SK-N-SH treated with all-trans-retinoic acid at 6 μM for 48 hours (cell line): ENCODE measurements at regions not wholly inside any gene's neighbourhood (a gene's known extent, or its start where the extent isn't known, plus 50 kb on each side); places are given as distances from the start of the nearest gene placed in this dataset.

Experiments used
- ATAC-seq: fragments of 200-7000 bp; cut with Tn5 transposase; 3 replicates; pipeline ENCODE4 v1.9.1; 2020; ENCODE audit warnings: mild to moderate bottlenecking, moderate library complexity
- ARNTL ChIP-seq: fragments of 450-650 bp; formaldehyde crosslinking; IDR thresholded peaks from 2 replicates; pipeline ENCODE4 v1.5.0; 2020; ENCODE audit warnings: low read depth, mild to moderate bottlenecking, moderate library complexity, borderline replicate concordance
- CSDC2 ChIP-seq: fragments of 250-450 bp; sonication (Bioruptor Pico); IDR thresholded peaks from 2 replicates; pipeline ENCODE4 v1.5.0; 2020; ENCODE audit warnings: mild to moderate bottlenecking, moderate library complexity
- ESRRG ChIP-seq: fragments of 250-450 bp; sonication (Bioruptor Pico); IDR thresholded peaks from 2 replicates; pipeline ENCODE4 v1.6.1; 2021; ENCODE audit warnings: mild to moderate bottlenecking
- GLIS3 ChIP-seq: fragments of 250-450 bp; sonication (Bioruptor Pico); IDR thresholded peaks from 2 replicates; pipeline ENCODE4 v1.5.0; 2020; ENCODE audit warnings: mild to moderate bottlenecking, moderate library complexity
- ISL1 ChIP-seq: fragments of 250-450 bp; sonication (Bioruptor Pico); IDR thresholded peaks from 2 replicates; pipeline ENCODE4 v2.1.2; 2022; ENCODE audit warnings: mild to moderate bottlenecking, moderate library complexity
- OSR1 ChIP-seq: fragments of 250-450 bp; sonication (Bioruptor Pico); IDR thresholded peaks from 2 replicates; pipeline ENCODE4 v1.8.0; 2022; ENCODE audit warnings: moderate library complexity, mild to moderate bottlenecking, inconsistent platforms
- RARB ChIP-seq: fragments of 250-450 bp; sonication (Bioruptor Pico); IDR thresholded peaks from 2 replicates; pipeline ENCODE4 v1.8.0; 2021; ENCODE audit warnings: mild to moderate bottlenecking, moderate library complexity
- SNAI2 ChIP-seq: fragments of 250-450 bp; sonication (Bioruptor Pico); IDR thresholded peaks from 2 replicates; pipeline ENCODE4 v1.5.0; 2020; ENCODE audit warnings: mild to moderate bottlenecking, moderate library complexity
- TOX ChIP-seq: fragments of 250-450 bp; sonication (Bioruptor Pico); IDR thresholded peaks from 2 replicates; pipeline ENCODE4 v1.8.0; 2021; ENCODE audit warnings: mild to moderate bottlenecking, moderate library complexity, borderline replicate concordance
- ZC3H10 ChIP-seq: fragments of 250-450 bp; sonication (Bioruptor Pico); IDR thresholded peaks from 2 replicates; pipeline ENCODE4 v1.5.1; 2021; ENCODE audit warnings: mild to moderate bottlenecking, moderate library complexity
- ZFP3 ChIP-seq: fragments of 250-450 bp; sonication (Bioruptor Pico); IDR thresholded peaks from 2 replicates; pipeline ENCODE4 v1.5.0; 2020; ENCODE audit warnings: mild to moderate bottlenecking, moderate library complexity
- ZFP30 ChIP-seq: fragments of 450-650 bp; formaldehyde crosslinking; IDR thresholded peaks from 2 replicates; pipeline ENCODE4 v1.5.0; 2022; ENCODE audit warnings: mild to moderate bottlenecking, moderate library complexity
- ZNF70 ChIP-seq: fragments of 450-650 bp; formaldehyde crosslinking; IDR thresholded peaks from 2 replicates; pipeline ENCODE4 v1.5.0; 2020; ENCODE audit warnings: mild to moderate bottlenecking, moderate library complexity
- ZNF8 ChIP-seq: fragments of 450-650 bp; formaldehyde crosslinking; IDR thresholded peaks from 2 replicates; pipeline ENCODE4 v1.5.0; 2020; ENCODE audit warnings: mild to moderate bottlenecking, moderate library complexity
- TF ChIP-seq, protein P1 (sequence below): fragments of 250-450 bp; sonication (Bioruptor Pico); IDR thresholded peaks from 2 replicates; pipeline ENCODE4 v1.8.0; 2021; ENCODE audit warnings: low read depth, mild to moderate bottlenecking, moderate library complexity, borderline replicate concordance
- TF ChIP-seq, protein P2 (sequence below): fragments of 250-450 bp; sonication (Bioruptor Pico); IDR thresholded peaks from 2 replicates; pipeline ENCODE4 v1.5.0; 2020; ENCODE audit warnings: mild to moderate bottlenecking, moderate library complexity
- TF ChIP-seq, protein P3 (sequence below): fragments of 250-450 bp; sonication (Bioruptor Pico); IDR thresholded peaks from 2 replicates; pipeline ENCODE4 v1.5.1; 2021; ENCODE audit warnings: mild to moderate bottlenecking, moderate library complexity
- TF ChIP-seq, protein P4 (sequence below): fragments of 250-450 bp; sonication (Bioruptor Pico); IDR thresholded peaks from 2 replicates; pipeline ENCODE4 v1.8.0; 2020; ENCODE audit warnings: mild to moderate bottlenecking, moderate library complexity, borderline replicate concordance
- TF ChIP-seq, protein P5 (sequence below): fragments of 250-450 bp; sonication (Bioruptor Pico); IDR thresholded peaks from 2 replicates; pipeline ENCODE4 v1.5.1; 2020; ENCODE audit warnings: low read depth, mild to moderate bottlenecking, moderate library complexity

DNA sequence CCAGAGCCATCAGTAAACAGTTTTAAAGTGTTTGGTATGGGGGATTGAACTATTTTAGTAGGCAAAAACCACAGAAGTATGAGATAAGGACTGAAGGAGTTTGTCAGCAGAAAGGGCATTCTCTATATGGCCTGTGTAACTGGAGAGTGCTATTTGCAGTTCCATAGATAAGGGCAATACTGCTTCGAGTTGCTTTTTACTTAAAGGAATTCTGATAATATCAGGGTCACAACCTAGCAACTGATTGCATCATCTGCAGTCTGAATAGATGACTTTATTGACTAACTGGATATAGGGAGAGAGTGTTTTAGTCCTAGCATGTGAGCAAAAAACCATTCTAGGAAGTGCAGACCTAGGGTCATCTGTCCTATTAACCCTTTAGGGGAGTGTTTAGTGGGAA is 645.2 kb upstream of the PTPRD start:
- ATAC-seq: no peak
- TF ChIP-seq RARB (CRISPR knock-in tag) (no peak), ARNTL (CRISPR knock-in tag) (no peak), TOX (CRISPR knock-in tag) (no peak), ZC3H10 (no peak), ISL1 (CRISPR knock-in tag) (no peak), SNAI2 (no peak), CSDC2 (no peak), GLIS3 (CRISPR knock-in tag) (no peak), ZFP30 (CRISPR knock-in tag) (no peak), OSR1 (no peak), ZNF8 (CRISPR knock-in tag) (no peak)
- TF ChIP-seq, protein P1, sequence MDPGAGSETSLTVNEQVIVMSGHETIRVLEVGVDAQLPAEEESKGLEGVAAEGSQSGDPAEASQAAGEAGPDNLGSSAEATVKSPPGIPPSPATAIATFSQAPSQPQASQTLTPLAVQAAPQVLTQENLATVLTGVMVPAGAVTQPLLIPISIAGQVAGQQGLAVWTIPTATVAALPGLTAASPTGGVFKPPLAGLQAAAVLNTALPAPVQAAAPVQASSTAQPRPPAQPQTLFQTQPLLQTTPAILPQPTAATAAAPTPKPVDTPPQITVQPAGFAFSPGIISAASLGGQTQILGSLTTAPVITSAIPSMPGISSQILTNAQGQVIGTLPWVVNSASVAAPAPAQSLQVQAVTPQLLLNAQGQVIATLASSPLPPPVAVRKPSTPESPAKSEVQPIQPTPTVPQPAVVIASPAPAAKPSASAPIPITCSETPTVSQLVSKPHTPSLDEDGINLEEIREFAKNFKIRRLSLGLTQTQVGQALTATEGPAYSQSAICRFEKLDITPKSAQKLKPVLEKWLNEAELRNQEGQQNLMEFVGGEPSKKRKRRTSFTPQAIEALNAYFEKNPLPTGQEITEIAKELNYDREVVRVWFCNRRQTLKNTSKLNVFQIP (CRISPR knock-in tag): no peak
- TF ChIP-seq, protein P2, sequence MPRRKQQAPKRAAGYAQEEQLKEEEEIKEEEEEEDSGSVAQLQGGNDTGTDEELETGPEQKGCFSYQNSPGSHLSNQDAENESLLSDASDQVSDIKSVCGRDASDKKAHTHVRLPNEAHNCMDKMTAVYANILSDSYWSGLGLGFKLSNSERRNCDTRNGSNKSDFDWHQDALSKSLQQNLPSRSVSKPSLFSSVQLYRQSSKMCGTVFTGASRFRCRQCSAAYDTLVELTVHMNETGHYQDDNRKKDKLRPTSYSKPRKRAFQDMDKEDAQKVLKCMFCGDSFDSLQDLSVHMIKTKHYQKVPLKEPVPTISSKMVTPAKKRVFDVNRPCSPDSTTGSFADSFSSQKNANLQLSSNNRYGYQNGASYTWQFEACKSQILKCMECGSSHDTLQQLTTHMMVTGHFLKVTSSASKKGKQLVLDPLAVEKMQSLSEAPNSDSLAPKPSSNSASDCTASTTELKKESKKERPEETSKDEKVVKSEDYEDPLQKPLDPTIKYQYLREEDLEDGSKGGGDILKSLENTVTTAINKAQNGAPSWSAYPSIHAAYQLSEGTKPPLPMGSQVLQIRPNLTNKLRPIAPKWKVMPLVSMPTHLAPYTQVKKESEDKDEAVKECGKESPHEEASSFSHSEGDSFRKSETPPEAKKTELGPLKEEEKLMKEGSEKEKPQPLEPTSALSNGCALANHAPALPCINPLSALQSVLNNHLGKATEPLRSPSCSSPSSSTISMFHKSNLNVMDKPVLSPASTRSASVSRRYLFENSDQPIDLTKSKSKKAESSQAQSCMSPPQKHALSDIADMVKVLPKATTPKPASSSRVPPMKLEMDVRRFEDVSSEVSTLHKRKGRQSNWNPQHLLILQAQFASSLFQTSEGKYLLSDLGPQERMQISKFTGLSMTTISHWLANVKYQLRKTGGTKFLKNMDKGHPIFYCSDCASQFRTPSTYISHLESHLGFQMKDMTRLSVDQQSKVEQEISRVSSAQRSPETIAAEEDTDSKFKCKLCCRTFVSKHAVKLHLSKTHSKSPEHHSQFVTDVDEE (CRISPR knock-in tag): no peak
- TF ChIP-seq, protein P3, sequence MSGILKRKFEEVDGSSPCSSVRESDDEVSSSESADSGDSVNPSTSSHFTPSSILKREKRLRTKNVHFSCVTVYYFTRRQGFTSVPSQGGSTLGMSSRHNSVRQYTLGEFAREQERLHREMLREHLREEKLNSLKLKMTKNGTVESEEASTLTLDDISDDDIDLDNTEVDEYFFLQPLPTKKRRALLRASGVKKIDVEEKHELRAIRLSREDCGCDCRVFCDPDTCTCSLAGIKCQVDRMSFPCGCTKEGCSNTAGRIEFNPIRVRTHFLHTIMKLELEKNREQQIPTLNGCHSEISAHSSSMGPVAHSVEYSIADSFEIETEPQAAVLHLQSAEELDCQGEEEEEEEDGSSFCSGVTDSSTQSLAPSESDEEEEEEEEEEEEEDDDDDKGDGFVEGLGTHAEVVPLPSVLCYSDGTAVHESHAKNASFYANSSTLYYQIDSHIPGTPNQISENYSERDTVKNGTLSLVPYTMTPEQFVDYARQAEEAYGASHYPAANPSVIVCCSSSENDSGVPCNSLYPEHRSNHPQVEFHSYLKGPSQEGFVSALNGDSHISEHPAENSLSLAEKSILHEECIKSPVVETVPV: no peak
- TF ChIP-seq, protein P4, sequence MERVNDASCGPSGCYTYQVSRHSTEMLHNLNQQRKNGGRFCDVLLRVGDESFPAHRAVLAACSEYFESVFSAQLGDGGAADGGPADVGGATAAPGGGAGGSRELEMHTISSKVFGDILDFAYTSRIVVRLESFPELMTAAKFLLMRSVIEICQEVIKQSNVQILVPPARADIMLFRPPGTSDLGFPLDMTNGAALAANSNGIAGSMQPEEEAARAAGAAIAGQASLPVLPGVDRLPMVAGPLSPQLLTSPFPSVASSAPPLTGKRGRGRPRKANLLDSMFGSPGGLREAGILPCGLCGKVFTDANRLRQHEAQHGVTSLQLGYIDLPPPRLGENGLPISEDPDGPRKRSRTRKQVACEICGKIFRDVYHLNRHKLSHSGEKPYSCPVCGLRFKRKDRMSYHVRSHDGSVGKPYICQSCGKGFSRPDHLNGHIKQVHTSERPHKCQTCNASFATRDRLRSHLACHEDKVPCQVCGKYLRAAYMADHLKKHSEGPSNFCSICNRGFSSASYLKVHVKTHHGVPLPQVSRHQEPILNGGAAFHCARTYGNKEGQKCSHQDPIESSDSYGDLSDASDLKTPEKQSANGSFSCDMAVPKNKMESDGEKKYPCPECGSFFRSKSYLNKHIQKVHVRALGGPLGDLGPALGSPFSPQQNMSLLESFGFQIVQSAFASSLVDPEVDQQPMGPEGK: no peak
- TF ChIP-seq, all 23 proteins: peak for 0

DNA sequence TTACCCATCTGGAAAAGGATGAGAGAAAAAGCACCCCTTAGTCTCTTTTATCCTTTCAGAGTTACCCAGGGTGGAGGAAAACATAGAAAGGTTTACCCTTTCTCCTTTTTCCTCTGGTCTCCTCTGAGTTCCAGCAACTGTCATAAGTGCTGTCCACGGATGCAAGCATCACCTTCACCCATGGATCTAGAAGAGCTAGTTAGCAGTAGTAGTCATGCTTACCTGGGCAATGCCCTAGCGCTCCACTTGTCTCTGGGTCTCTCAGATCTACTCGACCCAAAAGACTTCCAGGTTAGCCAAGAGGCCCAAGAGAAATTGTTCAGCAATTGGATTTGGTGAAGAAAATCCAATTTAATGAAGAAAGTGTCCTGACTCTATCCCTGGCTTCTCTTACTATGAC is 656.2 kb upstream of the PTPRD start:
- TF ChIP-seq, protein P2 (CRISPR knock-in tag): no peak
- TF ChIP-seq ZFP3 (CRISPR knock-in tag): no peak
- no peak for TF ChIP-seq ESRRG (CRISPR knock-in tag)
- no peak for TF ChIP-seq CSDC2
- TF ChIP-seq ISL1 (CRISPR knock-in tag): no peak
- no peak for TF ChIP-seq OSR1
- no peak for TF ChIP-seq ZNF70
- TF ChIP-seq, protein P5, sequence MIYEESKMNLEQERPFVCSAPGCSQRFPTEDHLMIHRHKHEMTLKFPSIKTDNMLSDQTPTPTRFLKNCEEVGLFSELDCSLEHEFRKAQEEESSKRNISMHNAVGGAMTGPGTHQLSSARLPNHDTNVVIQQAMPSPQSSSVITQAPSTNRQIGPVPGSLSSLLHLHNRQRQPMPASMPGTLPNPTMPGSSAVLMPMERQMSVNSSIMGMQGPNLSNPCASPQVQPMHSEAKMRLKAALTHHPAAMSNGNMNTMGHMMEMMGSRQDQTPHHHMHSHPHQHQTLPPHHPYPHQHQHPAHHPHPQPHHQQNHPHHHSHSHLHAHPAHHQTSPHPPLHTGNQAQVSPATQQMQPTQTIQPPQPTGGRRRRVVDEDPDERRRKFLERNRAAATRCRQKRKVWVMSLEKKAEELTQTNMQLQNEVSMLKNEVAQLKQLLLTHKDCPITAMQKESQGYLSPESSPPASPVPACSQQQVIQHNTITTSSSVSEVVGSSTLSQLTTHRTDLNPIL (CRISPR knock-in tag): no peak
- no peak for TF ChIP-seq ZC3H10
- no peak for TF ChIP-seq ZFP30 (CRISPR knock-in tag)
- TF ChIP-seq, protein P3: no peak
- TF ChIP-seq ZNF8 (CRISPR knock-in tag): no peak
- TF ChIP-seq, protein P1 (CRISPR knock-in tag): no peak
- TF ChIP-seq RARB (CRISPR knock-in tag): no peak
- no peak for ATAC-seq
